ENCODE measurements at regions not wholly inside any gene's neighbourhood (a gene's known extent, or its start where the extent isn't known, plus 50 kb on each side); places are given as distances from the start of the nearest gene placed in this dataset.

GRCh38 chr16:8459085-8459733, 131.1 kb downstream of the TMEM114 start:
- TF ChIP-seq CTCF (IDR thresholded peaks at IDR 0.05) = no peak
- no peak for TF ChIP-seq EHMT2 (IDR thresholded peaks at IDR 0.05; ENCODE audit: low read depth)

Measured in A549 (cell line).